ENCODE measurements at regions not wholly inside any gene's neighbourhood (a gene's known extent, or its start where the extent isn't known, plus 50 kb on each side); places are given as distances from the start of the nearest gene placed in this dataset.

- TF ChIP-seq ZBTB26 (CRISPR knock-in tag; IDR thresholded peaks at IDR 0.05; ENCODE audit: borderline replicate concordance) = no peak
- TF ChIP-seq ZNF274 (CRISPR knock-in tag; IDR thresholded peaks at IDR 0.05) = no peak
- TF ChIP-seq NR2F1 (CRISPR knock-in tag; IDR thresholded peaks at IDR 0.05) = no peak
- TF ChIP-seq IKZF1 (IDR thresholded peaks at IDR 0.05) = no peak
- TF ChIP-seq POLR2AphosphoS5 (IDR thresholded peaks at IDR 0.05; ENCODE audit: low read depth, low read length) = no peak
- TF ChIP-seq BRF2 (CRISPR knock-in tag; IDR thresholded peaks at IDR 0.05) = no peak
- no peak for TF ChIP-seq JUND (CRISPR knock-in tag; IDR thresholded peaks at IDR 0.05)
These were observed 248.5 kb upstream of the FBXO33 start for GRCh38 chr14:39680777-39681176.

Data from HepG2 (cell line).